Keratinocyte (primary cell): ENCODE measurements at regions not wholly inside any gene's neighbourhood (a gene's known extent, or its start where the extent isn't known, plus 50 kb on each side); places are given as distances from the start of the nearest gene placed in this dataset.

Experiments
- CTCF ChIP-seq, 3 experiments: IDR thresholded peaks in 1 of 3; conservative IDR thresholded peaks in 1 of 3; optimal IDR thresholded peaks in 1 of 3; 2 replicates in 2 of 3; 3 replicates in 1 of 3; pipeline versions ENCODE3 to v1.5.1; 2011; ENCODE audit warnings: low read length in 3 of 3, mild to moderate bottlenecking in 3 of 3, moderate library complexity in 2 of 3, control low read depth in 1 of 3, inconsistent platforms in 1 of 3; ENCODE audit not compliant: insufficient read depth in 2 of 3; ENCODE audit errors: extremely low read depth in 1 of 3
- EZH2 ChIP-seq: IDR thresholded peaks from one replicate; pipeline ENCODE4 v1.6.1; 2012; ENCODE audit warnings: inconsistent platforms, mild to moderate bottlenecking, low read length, moderate library complexity

GRCh38 chr18:3332376-3332775, 70.4 kb downstream of the MYL12B start:
- no peak for TF ChIP-seq CTCF (optimal IDR thresholded peaks at IDR 0.05 in 1 of 3, IDR thresholded peaks at IDR 0.05 in 1 of 3, conservative IDR thresholded peaks at IDR 0.05 in 1 of 3; ENCODE audit: extremely low read depth in 1 of 3, insufficient read depth in 2 of 3, low read length in 3 of 3)
- TF ChIP-seq EZH2 = no peak
